GM21723 (cell line): ENCODE measurements at regions not wholly inside any gene's neighbourhood (a gene's known extent, or its start where the extent isn't known, plus 50 kb on each side); places are given as distances from the start of the nearest gene placed in this dataset.
"Not testable (repeated sequence)": the region's sequence is repeated elsewhere in the genome, so short reads cannot be mapped to it uniquely, and the experiment has no call there.

Experiments
- ATAC-seq: cut with Tn5 transposase; IDR thresholded peaks from one replicate; pipeline ENCODE4 v1.9.1; 2021; ENCODE audit warnings: mild to moderate bottlenecking, moderate library complexity; ENCODE audit not compliant: unreplicated experiment

GRCh38 chr1:83520797-83521196 is 478.1 kb downstream of the TTLL7 start:
- ATAC-seq = no peak

GRCh38 chr1:83516369-83516768 is 482.6 kb downstream of the TTLL7 start:
- no peak for ATAC-seq

GRCh38 chr1:83515578-83516154 is 483.3 kb downstream of the TTLL7 start:
- no peak for ATAC-seq

- ATAC-seq = no peak
These were observed 486.3 kb downstream of the TTLL7 start for GRCh38 chr1:83512373-83513193.

- no peak for ATAC-seq
These were observed 487.7 kb downstream of the TTLL7 start for GRCh38 chr1:83511146-83511726.

GRCh38 chr1:83509301-83509781 is 489.6 kb downstream of the TTLL7 start:
- no peak for ATAC-seq

GRCh38 chr1:83508485-83509151 is 490.3 kb downstream of the TTLL7 start:
- ATAC-seq = peak; percentile 98

- no peak for ATAC-seq
These were observed 493.8 kb downstream of the TTLL7 start for GRCh38 chr1:83505148-83505547.

- ATAC-seq = no peak
These were observed 495.8 kb downstream of the TTLL7 start for GRCh38 chr1:83503153-83503552.

GRCh38 chr1:83500987-83501591 is 497.8 kb downstream of the TTLL7 start:
- ATAC-seq = peak; percentile 86

GRCh38 chr1:83500531-83500930 is 498.4 kb downstream of the TTLL7 start:
- peak; percentile 25 for ATAC-seq

- peak; percentile 67 for ATAC-seq
These were observed 498.9 kb downstream of the TTLL7 start for GRCh38 chr1:83499998-83500397.

GRCh38 chr1:83497563-83497962 is 501.4 kb downstream of the TTLL7 start:
- ATAC-seq = no peak

GRCh38 chr1:83495560-83495959 is 503.4 kb downstream of the TTLL7 start:
- no peak for ATAC-seq

GRCh38 chr1:83493633-83494032 is 505.3 kb downstream of the TTLL7 start:
- no peak for ATAC-seq

GRCh38 chr1:83491930-83492329 is 507.0 kb downstream of the TTLL7 start:
- ATAC-seq = no peak

- ATAC-seq = no peak
These were observed 507.9 kb downstream of the TTLL7 start for GRCh38 chr1:83490988-83491387.

- ATAC-seq = peak; percentile 86
These were observed 510.8 kb downstream of the TTLL7 start for GRCh38 chr1:83488105-83488504.

- peak; percentile 36 for ATAC-seq
These were observed 511.5 kb downstream of the TTLL7 start for GRCh38 chr1:83487460-83487859.

GRCh38 chr1:83485314-83486019 is 513.5 kb downstream of the TTLL7 start:
- ATAC-seq = not testable (repeated sequence)
